GM18907 (cell line): ENCODE measurements at regions not wholly inside any gene's neighbourhood (a gene's known extent, or its start where the extent isn't known, plus 50 kb on each side); places are given as distances from the start of the nearest gene placed in this dataset.

Source experiments
- ATAC-seq: cut with Tn5 transposase; IDR thresholded peaks from one replicate; pipeline ENCODE4 v1.9.1; 2021; ENCODE audit warnings: mild to moderate bottlenecking, moderate library complexity; ENCODE audit not compliant: unreplicated experiment

GRCh38 chr2:173419506-173419905 lies 64.8 kb downstream of the CDCA7 start:
- no peak for ATAC-seq

GRCh38 chr2:173424886-173425285 lies 70.2 kb downstream of the CDCA7 start:
- no peak for ATAC-seq

GRCh38 chr2:173427887-173428668 lies 73.4 kb downstream of the CDCA7 start:
- no peak for ATAC-seq

GRCh38 chr2:173431191-173431590 lies 76.5 kb downstream of the CDCA7 start:
- no peak for ATAC-seq

- ATAC-seq = no peak
These were observed 77.5 kb downstream of the CDCA7 start for GRCh38 chr2:173432049-173432754.

- ATAC-seq = no peak
These were observed 80.3 kb downstream of the CDCA7 start for GRCh38 chr2:173434762-173435569.

- ATAC-seq = no peak
These were observed 80.9 kb downstream of the CDCA7 start for GRCh38 chr2:173435574-173435973.

GRCh38 chr2:173436088-173436487 lies 81.4 kb downstream of the CDCA7 start:
- ATAC-seq = no peak

- no peak for ATAC-seq
These were observed 86.5 kb downstream of the CDCA7 start for GRCh38 chr2:173441222-173441621.

GRCh38 chr2:173442542-173442941 lies 87.9 kb downstream of the CDCA7 start:
- no peak for ATAC-seq

GRCh38 chr2:173446722-173447121 lies 92.0 kb downstream of the CDCA7 start:
- no peak for ATAC-seq

GRCh38 chr2:173448938-173449471 lies 94.3 kb downstream of the CDCA7 start:
- no peak for ATAC-seq

- peak; percentile 64 for ATAC-seq
These were observed 96.4 kb downstream of the CDCA7 start for GRCh38 chr2:173451118-173451517.

- ATAC-seq = no peak
These were observed 97.3 kb downstream of the CDCA7 start for GRCh38 chr2:173451941-173452340.

GRCh38 chr2:173452416-173452815 lies 97.7 kb downstream of the CDCA7 start:
- ATAC-seq = no peak

GRCh38 chr2:173456960-173457359 lies 102.3 kb downstream of the CDCA7 start:
- ATAC-seq = no peak

GRCh38 chr2:173457366-173457765 lies 102.7 kb downstream of the CDCA7 start:
- no peak for ATAC-seq

- no peak for ATAC-seq
These were observed 104.5 kb downstream of the CDCA7 start for GRCh38 chr2:173458991-173459780.

GRCh38 chr2:173462892-173463840 lies 108.5 kb downstream of the CDCA7 start:
- ATAC-seq = no peak
